H9 (cell line): ENCODE measurements at regions not wholly inside any gene's neighbourhood (a gene's known extent, or its start where the extent isn't known, plus 50 kb on each side); places are given as distances from the start of the nearest gene placed in this dataset.
A peak's percentile ranks its signal among the peaks of the same experiment; 100 is the strongest.

Experiments
- DNase-seq: peaks from one replicate; pipeline ENCODE4 v3.0.0-alpha.2; 2017
- H2AFZ ChIP-seq: one replicate; pipeline ENCODE4 v1.6.1; 2013; ENCODE audit warnings: mild to moderate bottlenecking, low read length, control low read depth, moderate library complexity
- H2AK5ac ChIP-seq: 2 replicates; pipeline ENCODE4 v1.6.1; 2013; ENCODE audit warnings: low read length, control low read depth, mixed read lengths; ENCODE audit not compliant: insufficient read length
- H2BK120ac ChIP-seq: one replicate; pipeline ENCODE4 v1.6.1; 2013; ENCODE audit warnings: low read depth, mild to moderate bottlenecking, low read length, control low read depth, inconsistent platforms; ENCODE audit not compliant: poor library complexity, severe bottlenecking
- H2BK12ac ChIP-seq: 2 replicates; pipeline ENCODE4 v1.6.1; 2013; ENCODE audit warnings: low read length, control low read depth, mixed read lengths, low read depth; ENCODE audit not compliant: insufficient read length
- H2BK15ac ChIP-seq: 2 replicates; pipeline ENCODE4 v1.6.1; 2013; ENCODE audit warnings: low read depth, low read length, control low read depth
- H2BK20ac ChIP-seq: one replicate; pipeline ENCODE4 v1.6.1; 2013; ENCODE audit warnings: low read depth, mild to moderate bottlenecking, low read length, control low read depth, inconsistent platforms; ENCODE audit not compliant: poor library complexity, severe bottlenecking
- H2BK5ac ChIP-seq: 2 replicates; pipeline ENCODE4 v1.6.1; 2013; ENCODE audit warnings: low read length, control low read depth, mixed read lengths; ENCODE audit not compliant: insufficient read length
- H3K14ac ChIP-seq: 2 replicates; pipeline ENCODE4 v1.6.1; 2013; ENCODE audit warnings: low read length, control low read depth; ENCODE audit not compliant: insufficient read depth
- H3K18ac ChIP-seq: 2 replicates; pipeline ENCODE4 v1.6.1; 2013; ENCODE audit warnings: low read depth, mild to moderate bottlenecking, mixed read lengths, low read length, control low read depth; ENCODE audit not compliant: insufficient read length
- H3K23ac ChIP-seq: 2 replicates; pipeline ENCODE4 v1.6.1; 2013; ENCODE audit warnings: low read length, control low read depth, mixed read lengths, low read depth; ENCODE audit not compliant: insufficient read length
- H3K23me2 ChIP-seq: 2 replicates; pipeline ENCODE4 v1.6.1; 2013; ENCODE audit warnings: low read depth, mild to moderate bottlenecking, mixed read lengths, low read length, control low read depth; ENCODE audit not compliant: insufficient read length, poor library complexity, severe bottlenecking
- H3K27ac ChIP-seq: 2 replicates; pipeline ENCODE4 v1.5.1; 2013; ENCODE audit warnings: low read length, control low read depth, mixed read lengths, low read depth; ENCODE audit not compliant: insufficient read length
- H3K27me3 ChIP-seq: 2 replicates; pipeline ENCODE4 v1.6.1; 2013; ENCODE audit warnings: low read length, control low read depth, inconsistent platforms; ENCODE audit not compliant: insufficient read depth
- H3K4ac ChIP-seq: 2 replicates; pipeline ENCODE4 v1.6.1; 2013; ENCODE audit warnings: low read depth, mild to moderate bottlenecking, control low read depth, inconsistent platforms, low read length, moderate library complexity
- H3K4me1 ChIP-seq: 2 replicates; pipeline ENCODE4 v1.6.1; 2013; ENCODE audit warnings: low read length, control low read depth, inconsistent platforms; ENCODE audit not compliant: insufficient read depth
- H3K4me2 ChIP-seq: 2 replicates; pipeline ENCODE4 v1.6.1; 2013; ENCODE audit warnings: low read length, control low read depth, mixed read lengths; ENCODE audit not compliant: insufficient read length, insufficient read depth
- H3K56ac ChIP-seq: 2 replicates; pipeline ENCODE4 v1.6.1; 2013; ENCODE audit warnings: low read depth, mild to moderate bottlenecking, mixed read lengths, low read length, control low read depth; ENCODE audit not compliant: insufficient read length
- H3K79me1 ChIP-seq: 2 replicates; pipeline ENCODE4 v1.6.1; 2013; ENCODE audit warnings: low read depth, mild to moderate bottlenecking, moderate library complexity, low read length, control low read depth, inconsistent platforms; ENCODE audit not compliant: insufficient read depth, poor library complexity, severe bottlenecking
- H3K79me2 ChIP-seq: 2 replicates; pipeline ENCODE4 v1.6.1; 2013; ENCODE audit warnings: low read length, control low read depth, inconsistent platforms; ENCODE audit not compliant: insufficient read depth
- H3K9ac ChIP-seq: 2 replicates; pipeline ENCODE4 v1.6.1; 2013; ENCODE audit warnings: low read length, control low read depth, mixed read lengths; ENCODE audit not compliant: insufficient read length; ENCODE audit errors: extremely low read depth
- H3K9me3 ChIP-seq: one replicate; pipeline ENCODE4 v1.6.1; 2013; ENCODE audit warnings: low read depth, low read length, inconsistent platforms; ENCODE audit not compliant: control insufficient read depth
- H3T11ph ChIP-seq: one replicate; pipeline ENCODE4 v1.6.1; 2013; ENCODE audit warnings: mild to moderate bottlenecking, low read length, control low read depth, inconsistent platforms
- H4K20me1 ChIP-seq: one replicate; pipeline ENCODE4 v1.6.1; 2013; ENCODE audit not compliant: control insufficient read depth, insufficient read length, insufficient read depth
- H4K5ac ChIP-seq: 2 replicates; pipeline ENCODE4 v1.6.1; 2013; ENCODE audit warnings: low read depth, mild to moderate bottlenecking, mixed read lengths, low read length, control low read depth; ENCODE audit not compliant: insufficient read length
- H4K8ac ChIP-seq: replicated peaks from 2 replicates; pipeline ENCODE4 v1.6.1; 2013; ENCODE audit warnings: low read length, control low read depth, mixed read lengths, low read depth; ENCODE audit not compliant: insufficient read length
- H4K91ac ChIP-seq: 2 replicates; pipeline ENCODE4 v1.6.1; 2013; ENCODE audit warnings: low read depth, mild to moderate bottlenecking, moderate library complexity, mixed read lengths, low read length, control low read depth; ENCODE audit not compliant: insufficient read length
- H3K27ac Mint-ChIP-seq, 3 experiments: 2 replicates in 2 of 3; 3 replicates in 1 of 3; pipeline ENCODE4 v1.8.0; 2020 to 2021; ENCODE audit warnings: mixed read lengths in 3 of 3, mild to moderate bottlenecking in 1 of 3, moderate library complexity in 1 of 3
- H3K27me3 Mint-ChIP-seq: 2 replicates; pipeline ENCODE4 v1.8.0; 2021; ENCODE audit warnings: low read depth, mild to moderate bottlenecking, moderate library complexity, mixed read lengths
- H3K36me3 Mint-ChIP-seq, 3 experiments: 2 replicates in 2 of 3; 3 replicates in 1 of 3; pipeline ENCODE4 v1.8.0; 2020 to 2021; ENCODE audit warnings: low read depth in 3 of 3, mixed read lengths in 3 of 3; ENCODE audit not compliant: insufficient read depth in 1 of 3
- H3K4me1 Mint-ChIP-seq, 2 experiments: 2 replicates each; pipeline ENCODE4 v1.8.0; 2020; ENCODE audit warnings: mixed read lengths in 2 of 2
- H3K4me3 Mint-ChIP-seq, 2 experiments: 2 replicates in 1 of 2; 3 replicates in 1 of 2; pipeline ENCODE4 v1.8.0; 2020 to 2021; ENCODE audit warnings: mild to moderate bottlenecking in 2 of 2, mixed read lengths in 2 of 2, moderate library complexity in 1 of 2
- H3K9me3 Mint-ChIP-seq, 2 experiments: 2 replicates in 1 of 2; 3 replicates in 1 of 2; pipeline ENCODE4 v1.8.0; 2020; ENCODE audit warnings: mild to moderate bottlenecking in 2 of 2, mixed read lengths in 2 of 2, moderate library complexity in 1 of 2
- WGBS: extraction: QIAGEN DNeasy Blood & Tissue Kit; methylation state at CpG from one replicate; pipeline ENCODE4 v1.1.7; 2013; ENCODE audit warnings: missing lambda C conversion rate, low lambda C conversion rate, mixed read lengths; ENCODE audit not compliant: insufficient read length; ENCODE audit errors: extremely low coverage; 5-methylcytosine and 5-hydroxymethylcytosine counted together
- TF ChIP-seq, protein P1 (sequence below): fragments of 200-600 bp; sonication (generic); conservative IDR thresholded peaks from 3 replicates; pipeline ENCODE4 v1.8.0; 2021; ENCODE audit warnings: antibody characterized with exemption, mild to moderate bottlenecking

DNA sequence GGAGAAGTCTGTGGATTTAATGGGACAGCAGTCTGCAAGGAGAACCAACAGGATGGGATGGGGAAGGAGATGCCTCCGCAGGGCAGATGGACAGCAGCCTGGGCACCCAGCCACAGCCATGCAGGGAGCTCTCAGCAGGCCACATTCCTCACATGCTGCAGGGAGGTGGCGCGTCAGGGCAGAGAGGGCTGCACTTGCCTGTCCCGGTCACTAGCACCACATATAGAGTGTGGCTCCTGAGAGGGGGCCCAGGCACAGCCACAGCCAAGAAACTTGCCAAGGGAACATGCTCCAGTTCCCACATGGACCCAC, 86.8 kb upstream of the ZMIZ1 start:
- Histone ChIP-seq H4K8ac (no peak overlapping the region), H3K23me2 (no peaks in the 10 kb centered on the region), H3K9ac (no peak overlapping the region), H3K4ac (no peak overlapping the region), H2AK5ac (no peak overlapping the region), H2BK5ac (no peak overlapping the region), H3K4me2 (no peak overlapping the region), H3K14ac (no peak overlapping the region), H4K91ac (no peak overlapping the region), H3K27me3 (no peaks in the 10 kb centered on the region), H3K27ac (no peak overlapping the region), H2BK15ac (no peak overlapping the region), H3K18ac (no peak overlapping the region), H3K4me1 (peaks cover 12% of the 10 kb centered on the region), H3K79me1 (no peaks in the 10 kb centered on the region), H3K9me3 (no peaks in the 10 kb centered on the region), H2BK20ac (no peak overlapping the region), H3K23ac (no peak overlapping the region), H3T11ph (no peak overlapping the region), H2BK12ac (no peak overlapping the region), H2AFZ (no peak overlapping the region), H2BK120ac (no peak overlapping the region), H4K5ac (no peak overlapping the region), H3K56ac (no peak overlapping the region), H3K79me2 (no peaks in the 10 kb centered on the region), H4K20me1 (no peaks in the 10 kb centered on the region)
- Mint-ChIP-seq H3K9me3 (no peaks in the 10 kb centered on the region), H3K27me3 (peaks cover 27% of the 10 kb centered on the region), H3K4me1 (peaks cover 38 to 43% of the 10 kb centered on the region in 2 experiments), H3K36me3 (no peaks in the 10 kb centered on the region; a peak in 1 of 7 replicates), H3K4me3 (no peak overlapping the region), H3K27ac (no peak overlapping the region)
- DNase-seq = peak; percentile 54
- TF ChIP-seq, protein P1, sequence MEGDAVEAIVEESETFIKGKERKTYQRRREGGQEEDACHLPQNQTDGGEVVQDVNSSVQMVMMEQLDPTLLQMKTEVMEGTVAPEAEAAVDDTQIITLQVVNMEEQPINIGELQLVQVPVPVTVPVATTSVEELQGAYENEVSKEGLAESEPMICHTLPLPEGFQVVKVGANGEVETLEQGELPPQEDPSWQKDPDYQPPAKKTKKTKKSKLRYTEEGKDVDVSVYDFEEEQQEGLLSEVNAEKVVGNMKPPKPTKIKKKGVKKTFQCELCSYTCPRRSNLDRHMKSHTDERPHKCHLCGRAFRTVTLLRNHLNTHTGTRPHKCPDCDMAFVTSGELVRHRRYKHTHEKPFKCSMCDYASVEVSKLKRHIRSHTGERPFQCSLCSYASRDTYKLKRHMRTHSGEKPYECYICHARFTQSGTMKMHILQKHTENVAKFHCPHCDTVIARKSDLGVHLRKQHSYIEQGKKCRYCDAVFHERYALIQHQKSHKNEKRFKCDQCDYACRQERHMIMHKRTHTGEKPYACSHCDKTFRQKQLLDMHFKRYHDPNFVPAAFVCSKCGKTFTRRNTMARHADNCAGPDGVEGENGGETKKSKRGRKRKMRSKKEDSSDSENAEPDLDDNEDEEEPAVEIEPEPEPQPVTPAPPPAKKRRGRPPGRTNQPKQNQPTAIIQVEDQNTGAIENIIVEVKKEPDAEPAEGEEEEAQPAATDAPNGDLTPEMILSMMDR = no peak
- WGBS = no CpG with 5 or more reads among the region's 4 CpGs
